MG63 (cell line): ENCODE measurements at regions not wholly inside any gene's neighbourhood (a gene's known extent, or its start where the extent isn't known, plus 50 kb on each side); places are given as distances from the start of the nearest gene placed in this dataset.

ENCODE experiments used
- DNase-seq: peaks from one replicate; pipeline ENCODE4 v3.0.0-alpha.2; 2020
- H3K27me3 ChIP-seq: fragments of 250-450 bp; sonication (Bioruptor Pico); 2 replicates; pipeline ENCODE4 v1.5.1; 2020; ENCODE audit warnings: mild to moderate bottlenecking, moderate library complexity
- H3K36me3 ChIP-seq: fragments of 250-450 bp; sonication (Bioruptor Pico); 2 replicates; pipeline ENCODE4 v1.5.1; 2020; ENCODE audit warnings: mild to moderate bottlenecking, moderate library complexity
- H3K4me3 ChIP-seq: fragments of 250-450 bp; sonication (Bioruptor Pico); 2 replicates; pipeline ENCODE4 v1.5.1; 2020; ENCODE audit warnings: mild to moderate bottlenecking, moderate library complexity
- H3K9me3 ChIP-seq: fragments of 250-450 bp; sonication (Bioruptor Pico); 2 replicates; pipeline ENCODE4 v1.5.1; 2020; ENCODE audit warnings: mild to moderate bottlenecking, moderate library complexity

DNA sequence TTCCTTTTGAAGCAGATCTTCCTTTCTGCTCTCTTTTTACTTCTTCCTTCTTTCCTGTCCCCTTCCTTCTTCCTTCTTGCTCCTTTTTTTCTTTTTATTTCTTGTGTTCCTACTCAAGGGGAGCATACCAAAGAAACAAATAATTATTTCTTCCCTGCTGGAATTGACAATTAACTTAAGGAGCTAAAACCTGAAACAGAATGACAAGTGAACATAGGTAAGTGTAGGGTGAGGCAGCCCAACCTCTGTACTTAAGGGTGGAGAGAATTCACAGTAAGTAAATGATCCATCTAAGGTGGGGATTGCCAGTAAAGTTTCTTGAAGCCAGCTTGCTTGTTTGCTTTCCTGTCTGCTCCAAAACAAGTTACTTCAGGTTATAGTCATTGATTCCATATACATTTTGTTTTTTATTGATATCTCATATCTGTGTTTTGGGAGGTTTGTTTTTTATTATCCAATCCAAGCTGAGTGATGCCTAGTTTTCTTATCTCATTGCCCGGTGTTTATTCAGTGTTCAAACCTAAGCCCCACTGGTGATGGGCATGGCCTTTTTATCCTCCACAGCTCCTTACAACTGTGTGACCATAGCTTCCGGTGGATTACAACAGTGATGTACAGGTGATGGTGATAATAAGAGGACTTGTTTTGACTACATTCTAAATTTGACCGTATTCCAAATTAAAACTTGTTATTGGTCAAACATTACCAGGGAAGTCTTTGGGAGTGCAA, 133.2 kb upstream of the IVNS1ABP start:
- H3K4me3 ChIP-seq, result no peak overlapping the region
- no peaks in the 10 kb centered on the region for H3K27me3 ChIP-seq
- H3K36me3 ChIP-seq, result no peaks in the 10 kb centered on the region
- DNase-seq, result no peak
- H3K9me3 ChIP-seq, result peaks cover 2% of the 10 kb centered on the region; the same call in 1 of the 2 replicates

DNA sequence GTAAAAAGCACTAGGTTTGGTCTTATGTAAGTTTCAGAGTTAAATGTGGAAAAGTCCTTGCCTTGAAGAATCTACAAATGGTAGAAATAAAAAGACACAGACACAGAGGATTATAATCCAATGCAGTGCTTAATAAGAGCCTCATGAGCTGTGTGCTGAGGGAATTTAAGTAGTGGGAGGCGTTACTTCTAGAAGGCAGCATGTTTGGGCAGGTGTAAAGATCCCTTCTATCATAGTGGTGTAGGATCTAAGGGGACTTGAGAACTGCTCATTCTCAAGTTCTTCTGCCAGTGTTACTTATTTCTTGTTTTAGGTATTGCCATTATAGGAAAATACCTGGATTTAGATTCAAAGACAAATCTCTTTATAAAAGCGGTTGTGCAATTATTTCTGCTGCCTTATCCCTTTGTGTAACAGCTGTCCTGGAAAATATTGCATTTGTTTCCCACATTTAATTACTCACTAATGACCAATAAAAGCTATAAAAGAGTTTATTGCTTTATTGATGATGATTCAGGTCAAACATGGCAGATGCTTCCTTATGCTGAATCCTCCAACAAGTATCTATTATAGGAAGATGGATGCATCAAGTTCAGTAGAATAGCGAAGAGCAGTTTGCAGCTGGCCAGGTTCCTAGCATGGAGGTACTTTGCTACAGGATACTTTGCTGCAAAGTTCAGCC, 132.5 kb upstream of the IVNS1ABP start:
- no peak overlapping the region for H3K4me3 ChIP-seq

GRCh38 chr1:185448591-185449186, 131.6 kb upstream of the IVNS1ABP start:
- H3K4me3 ChIP-seq, result no peak overlapping the region
- no peaks in the 10 kb centered on the region for H3K36me3 ChIP-seq
- H3K9me3 ChIP-seq, result peaks cover 2% of the 10 kb centered on the region; the same call in 1 of the 2 replicates
- no peak for DNase-seq
- no peaks in the 10 kb centered on the region for H3K27me3 ChIP-seq

More for the DNA sequence above, 132.5 kb upstream of the IVNS1ABP start:
- Histone ChIP-seq H3K9me3 (peaks cover 2% of the 10 kb centered on the region; the same call in 1 of the 2 replicates), H3K27me3 (no peaks in the 10 kb centered on the region), H3K36me3 (no peaks in the 10 kb centered on the region)
- DNase-seq, result no peak

GRCh38 chr1:185446131-185446530, 129.1 kb upstream of the IVNS1ABP start:
- peaks cover 2% of the 10 kb centered on the region; the same call in 1 of the 2 replicates for H3K9me3 ChIP-seq
- no peak overlapping the region for H3K4me3 ChIP-seq
- H3K27me3 ChIP-seq, result no peaks in the 10 kb centered on the region
- no peak for DNase-seq
- no peaks in the 10 kb centered on the region for H3K36me3 ChIP-seq

- no peak for DNase-seq
- no peak overlapping the region for H3K4me3 ChIP-seq
- no peaks in the 10 kb centered on the region for H3K27me3 ChIP-seq
- peaks cover 2% of the 10 kb centered on the region; the same call in 1 of the 2 replicates for H3K9me3 ChIP-seq
- H3K36me3 ChIP-seq, result no peaks in the 10 kb centered on the region
These were observed 128.6 kb upstream of the IVNS1ABP start for GRCh38 chr1:185445594-185445993.

DNA sequence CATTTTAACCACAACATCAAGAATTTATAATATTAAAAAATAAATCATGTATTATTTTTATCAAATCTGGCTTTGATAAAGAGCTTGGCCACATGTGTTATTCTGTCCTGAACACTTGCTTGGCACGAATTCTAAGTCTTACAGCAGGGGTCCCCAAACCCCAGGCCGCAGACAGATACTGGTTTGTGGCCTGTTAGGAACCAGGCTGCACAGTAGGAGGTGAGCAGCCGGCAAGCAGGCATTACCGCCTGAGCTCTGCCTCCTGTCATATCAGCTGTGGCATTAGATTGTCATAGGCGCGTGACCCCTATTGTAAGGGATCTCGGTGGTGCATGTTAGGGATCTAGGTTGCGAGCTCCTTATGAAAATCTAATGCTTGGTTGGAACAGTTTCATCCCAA, 127.6 kb upstream of the IVNS1ABP start:
- DNase-seq, result no peak
- Histone ChIP-seq H3K4me3 (no peak overlapping the region), H3K27me3 (no peaks in the 10 kb centered on the region), H3K9me3 (peaks cover 2% of the 10 kb centered on the region; the same call in 1 of the 2 replicates), H3K36me3 (no peaks in the 10 kb centered on the region)

- Histone ChIP-seq H3K4me3 (no peak overlapping the region), H3K9me3 (no peaks in the 10 kb centered on the region), H3K27me3 (no peaks in the 10 kb centered on the region), H3K36me3 (no peaks in the 10 kb centered on the region)
- no peak for DNase-seq
These were observed 125.0 kb upstream of the IVNS1ABP start for GRCh38 chr1:185442050-185442449.

GRCh38 chr1:185441605-185442004, 124.6 kb upstream of the IVNS1ABP start:
- Histone ChIP-seq H3K9me3 (no peaks in the 10 kb centered on the region), H3K36me3 (no peaks in the 10 kb centered on the region), H3K4me3 (no peak overlapping the region), H3K27me3 (no peaks in the 10 kb centered on the region)
- DNase-seq, result peak; percentile 39

DNA sequence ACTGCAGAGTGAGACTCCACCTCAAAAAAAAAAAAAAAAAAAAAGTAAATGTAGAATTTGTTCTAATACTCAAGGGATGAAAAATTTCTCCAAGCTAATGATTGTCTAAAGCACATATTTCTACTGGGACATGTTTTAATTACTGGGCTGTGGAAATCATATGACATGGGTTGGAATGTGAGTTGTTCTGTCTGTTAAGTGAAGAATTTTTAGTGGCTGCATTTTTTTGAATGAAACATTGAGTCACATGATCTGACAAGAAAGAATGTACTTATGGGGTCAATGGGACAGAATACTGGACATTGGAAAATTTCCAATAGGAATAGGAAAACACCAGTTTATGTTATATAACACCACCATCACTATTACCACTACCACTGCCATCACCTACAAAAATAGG, 123.8 kb upstream of the IVNS1ABP start:
- Histone ChIP-seq H3K27me3 (no peaks in the 10 kb centered on the region), H3K9me3 (no peaks in the 10 kb centered on the region), H3K36me3 (no peaks in the 10 kb centered on the region), H3K4me3 (no peak overlapping the region)
- DNase-seq, result no peak

DNA sequence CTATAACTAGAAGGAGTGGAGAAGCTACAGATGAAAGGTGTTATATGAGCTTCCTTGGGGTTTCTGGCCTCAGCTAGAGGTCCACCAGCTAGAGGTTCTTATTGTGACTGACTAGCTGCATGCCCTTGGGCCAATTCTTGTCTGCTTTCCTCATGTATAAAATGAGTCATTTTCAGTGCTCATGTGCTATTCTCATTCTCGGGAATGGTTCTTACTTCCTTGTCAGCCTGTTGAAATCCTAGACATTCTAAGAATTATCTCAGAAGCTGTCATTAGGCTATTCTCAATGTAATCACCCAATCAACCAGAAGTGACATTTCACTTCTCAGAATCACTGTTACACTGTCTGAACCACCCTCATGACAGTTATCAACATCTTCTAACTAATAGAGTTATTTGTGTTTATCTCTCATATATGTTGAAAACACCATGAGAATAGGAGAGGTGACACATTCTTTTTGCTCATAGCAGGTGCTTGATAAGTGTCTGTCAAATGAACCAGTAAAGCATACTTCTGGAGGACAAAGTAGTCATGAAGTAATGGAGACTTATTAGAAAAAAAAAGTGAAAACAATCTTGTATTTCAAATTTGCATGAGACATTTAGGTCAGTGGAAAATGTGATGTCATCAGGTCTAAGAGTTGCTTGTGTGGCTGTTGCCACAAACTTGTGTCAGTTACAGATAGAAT, 122.8 kb upstream of the IVNS1ABP start:
- H3K27me3 ChIP-seq, result no peaks in the 10 kb centered on the region
- DNase-seq, result peak; percentile 75
- H3K4me3 ChIP-seq, result no peak overlapping the region
- H3K36me3 ChIP-seq, result no peaks in the 10 kb centered on the region
- no peaks in the 10 kb centered on the region for H3K9me3 ChIP-seq

- no peaks in the 10 kb centered on the region for H3K27me3 ChIP-seq
- no peaks in the 10 kb centered on the region for H3K9me3 ChIP-seq
- H3K4me3 ChIP-seq, result no peak overlapping the region
- no peaks in the 10 kb centered on the region for H3K36me3 ChIP-seq
- no peak for DNase-seq
These were observed 121.9 kb upstream of the IVNS1ABP start for GRCh38 chr1:185438936-185439335.

DNA sequence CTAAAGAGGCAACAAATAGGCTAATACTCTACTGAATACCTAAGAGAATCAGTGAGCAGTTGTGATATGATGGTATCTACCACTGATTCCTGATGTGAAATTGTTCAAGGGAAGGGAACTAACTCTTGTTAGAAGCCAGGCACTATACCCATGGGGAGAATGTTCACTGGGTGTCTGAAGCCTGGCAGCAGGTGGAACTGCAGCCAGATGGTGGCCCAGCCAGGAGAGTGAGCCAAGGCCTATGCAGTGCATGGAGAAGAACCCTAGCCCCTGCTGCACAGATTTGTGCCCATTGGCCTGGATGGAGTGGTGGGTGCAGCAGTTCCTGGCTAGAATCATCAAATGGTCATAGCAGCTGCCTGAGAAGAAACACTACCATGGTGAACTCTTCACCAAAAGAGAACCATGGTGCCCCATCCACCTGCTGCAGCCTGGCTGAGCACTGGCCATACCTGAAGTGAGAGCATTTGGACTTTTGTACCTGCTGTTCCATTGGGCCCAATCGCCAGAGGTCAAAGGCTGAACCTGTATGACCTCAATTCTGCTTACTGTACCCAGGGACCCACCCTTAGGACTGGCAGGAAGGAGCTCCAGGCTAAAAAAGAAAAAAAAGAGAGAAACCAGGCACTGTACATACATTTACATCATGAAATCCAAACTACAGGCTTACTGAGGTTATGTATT, 118.8 kb upstream of the IVNS1ABP start:
- no peak overlapping the region for H3K4me3 ChIP-seq
- no peaks in the 10 kb centered on the region for H3K27me3 ChIP-seq
- H3K9me3 ChIP-seq, result no peaks in the 10 kb centered on the region
- DNase-seq, result no peak
- no peaks in the 10 kb centered on the region for H3K36me3 ChIP-seq

- H3K9me3 ChIP-seq, result no peaks in the 10 kb centered on the region
- no peak for DNase-seq
- no peaks in the 10 kb centered on the region for H3K36me3 ChIP-seq
- no peak overlapping the region for H3K4me3 ChIP-seq
- H3K27me3 ChIP-seq, result no peaks in the 10 kb centered on the region
These were observed 117.7 kb upstream of the IVNS1ABP start for GRCh38 chr1:185434721-185435120.

DNA sequence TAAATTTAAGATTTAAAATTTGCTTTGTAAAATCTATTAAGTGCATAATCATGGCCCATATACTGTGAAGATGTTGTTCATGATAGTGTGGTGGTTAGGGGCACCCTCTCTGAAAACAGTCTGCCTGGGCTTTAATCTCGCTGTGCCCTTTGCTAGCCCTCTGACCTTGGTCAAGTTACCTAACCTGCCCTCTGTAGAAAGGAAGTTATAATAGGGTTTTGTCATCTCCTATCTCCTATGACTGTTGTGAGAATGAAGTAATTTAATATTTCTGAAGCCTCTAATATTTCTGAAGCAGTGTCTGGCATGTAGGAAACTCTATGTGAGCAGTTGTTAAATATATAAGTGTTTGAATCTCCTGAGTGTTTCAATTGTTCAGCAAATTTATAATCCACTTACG, 116.6 kb upstream of the IVNS1ABP start:
- no peaks in the 10 kb centered on the region; the same call in 1 of the 2 replicates for H3K9me3 ChIP-seq
- H3K4me3 ChIP-seq, result no peak overlapping the region
- no peak for DNase-seq
- H3K27me3 ChIP-seq, result no peaks in the 10 kb centered on the region
- H3K36me3 ChIP-seq, result no peaks in the 10 kb centered on the region

- no peaks in the 10 kb centered on the region for H3K36me3 ChIP-seq
- DNase-seq, result no peak
- no peak overlapping the region for H3K4me3 ChIP-seq
- no peaks in the 10 kb centered on the region for H3K27me3 ChIP-seq
- no peaks in the 10 kb centered on the region; the same call in 1 of the 2 replicates for H3K9me3 ChIP-seq
These were observed 115.9 kb upstream of the IVNS1ABP start for GRCh38 chr1:185432948-185433347.

- no peak for DNase-seq
- no peaks in the 10 kb centered on the region for H3K27me3 ChIP-seq
These were observed 114.6 kb upstream of the IVNS1ABP start for GRCh38 chr1:185431612-185432011.

More at GRCh38 chr1:185431612-185432011, 114.6 kb upstream of the IVNS1ABP start:
- Histone ChIP-seq H3K4me3 (no peak overlapping the region), H3K9me3 (no peaks in the 10 kb centered on the region; the same call in 1 of the 2 replicates), H3K36me3 (no peaks in the 10 kb centered on the region)
